ENCODE measurements at regions not wholly inside any gene's neighbourhood (a gene's known extent, or its start where the extent isn't known, plus 50 kb on each side); places are given as distances from the start of the nearest gene placed in this dataset.

DNA sequence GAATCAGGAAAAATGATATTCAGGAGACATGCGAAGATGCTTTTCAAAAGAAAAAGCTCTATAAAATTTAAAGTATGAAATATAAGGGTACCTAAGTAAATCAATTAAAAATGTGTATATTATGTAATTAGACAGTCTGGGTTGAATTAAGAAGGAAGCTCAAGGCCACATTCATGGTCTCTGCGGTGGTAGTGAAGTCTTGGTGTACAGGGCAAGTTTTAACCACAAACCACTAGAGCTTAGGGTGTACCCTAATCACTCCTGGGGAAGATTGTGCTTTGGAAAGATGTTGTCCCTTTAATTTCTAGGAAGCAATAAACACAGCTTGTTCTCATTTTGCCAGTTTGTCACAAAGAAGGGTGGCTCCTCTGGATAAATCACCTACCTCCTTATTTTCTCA lies 287.2 kb upstream of the ZNF608 start:
- TF ChIP-seq, protein P1, sequence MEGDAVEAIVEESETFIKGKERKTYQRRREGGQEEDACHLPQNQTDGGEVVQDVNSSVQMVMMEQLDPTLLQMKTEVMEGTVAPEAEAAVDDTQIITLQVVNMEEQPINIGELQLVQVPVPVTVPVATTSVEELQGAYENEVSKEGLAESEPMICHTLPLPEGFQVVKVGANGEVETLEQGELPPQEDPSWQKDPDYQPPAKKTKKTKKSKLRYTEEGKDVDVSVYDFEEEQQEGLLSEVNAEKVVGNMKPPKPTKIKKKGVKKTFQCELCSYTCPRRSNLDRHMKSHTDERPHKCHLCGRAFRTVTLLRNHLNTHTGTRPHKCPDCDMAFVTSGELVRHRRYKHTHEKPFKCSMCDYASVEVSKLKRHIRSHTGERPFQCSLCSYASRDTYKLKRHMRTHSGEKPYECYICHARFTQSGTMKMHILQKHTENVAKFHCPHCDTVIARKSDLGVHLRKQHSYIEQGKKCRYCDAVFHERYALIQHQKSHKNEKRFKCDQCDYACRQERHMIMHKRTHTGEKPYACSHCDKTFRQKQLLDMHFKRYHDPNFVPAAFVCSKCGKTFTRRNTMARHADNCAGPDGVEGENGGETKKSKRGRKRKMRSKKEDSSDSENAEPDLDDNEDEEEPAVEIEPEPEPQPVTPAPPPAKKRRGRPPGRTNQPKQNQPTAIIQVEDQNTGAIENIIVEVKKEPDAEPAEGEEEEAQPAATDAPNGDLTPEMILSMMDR (IDR thresholded peaks at IDR 0.05; ENCODE audit: low read depth, low read length, missing control alignments) = no peak
- no peak overlapping the region for H3K4me3 ChIP-seq (replicated peaks; ENCODE audit: low read depth, low read length)
- no peak for DNase-seq (ENCODE audit: extremely low read depth, low read depth)

DNA sequence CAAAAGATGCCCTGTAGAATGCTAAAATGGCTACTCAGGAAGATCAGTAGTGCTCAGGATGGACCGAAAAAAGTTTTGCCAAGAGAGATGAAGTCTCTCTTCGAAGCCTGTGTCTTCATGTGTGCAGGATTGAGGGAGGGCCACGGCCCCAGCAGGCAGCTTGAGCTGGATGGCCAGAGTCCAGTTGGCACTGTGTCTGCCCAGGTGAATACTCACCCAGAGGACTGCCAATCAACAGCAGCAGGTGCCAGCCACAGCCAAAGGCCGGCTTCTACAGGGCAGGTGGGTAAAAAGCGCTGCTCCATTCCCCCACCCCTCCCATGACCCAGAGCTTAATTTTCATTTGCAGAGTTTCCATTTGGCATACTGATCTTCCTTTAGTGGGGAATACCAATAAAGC lies 287.9 kb upstream of the ZNF608 start:
- no peak overlapping the region for H3K4me3 ChIP-seq (replicated peaks; ENCODE audit: low read depth, low read length)
- TF ChIP-seq, protein P1 (IDR thresholded peaks at IDR 0.05; ENCODE audit: low read depth, low read length, missing control alignments) = no peak
- DNase-seq (ENCODE audit: extremely low read depth, low read depth) = no peak

DNA sequence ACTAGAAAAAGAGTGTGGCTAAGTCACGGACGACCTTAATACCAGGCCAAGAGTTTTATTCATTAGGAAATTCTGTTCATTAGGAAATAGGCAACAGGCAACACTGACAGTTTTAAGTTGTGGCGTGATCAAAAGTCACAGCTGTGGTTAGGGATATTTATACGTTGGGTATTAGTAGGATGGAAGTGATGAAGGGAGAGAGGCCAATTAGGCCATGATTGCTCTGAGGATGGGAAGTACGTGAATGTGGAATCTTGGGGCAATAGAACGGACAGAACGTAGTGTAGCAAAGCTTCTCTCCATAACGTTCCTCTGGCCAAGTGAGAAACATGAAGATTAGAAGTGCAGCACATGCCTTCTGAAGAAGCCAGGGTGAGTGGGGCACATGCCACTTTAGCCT lies 290.1 kb upstream of the ZNF608 start:
- no peak for DNase-seq (ENCODE audit: extremely low read depth, low read depth)
- TF ChIP-seq, protein P1 (IDR thresholded peaks at IDR 0.05; ENCODE audit: low read depth, low read length, missing control alignments) = no peak
- H3K4me3 ChIP-seq (replicated peaks; ENCODE audit: low read depth, low read length) = no peak overlapping the region

DNA sequence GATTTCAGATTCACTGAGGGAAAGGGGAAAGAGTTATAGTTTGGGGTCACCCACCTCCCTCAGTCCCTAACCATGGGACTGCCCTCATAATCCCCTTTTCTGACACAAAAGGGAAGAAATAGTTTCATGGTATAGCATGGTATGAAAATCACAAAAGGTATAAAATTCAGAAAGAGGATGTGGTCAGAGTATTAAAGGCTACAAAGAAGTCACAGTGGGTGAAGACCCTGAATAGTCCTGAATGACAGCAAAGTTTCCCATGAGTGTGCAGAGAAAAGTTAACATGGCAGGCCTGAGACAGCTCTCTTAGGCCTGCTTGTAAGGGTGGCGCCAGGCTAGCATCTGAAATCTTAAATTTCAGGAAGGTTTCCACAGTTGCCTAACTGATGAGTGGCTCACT lies 290.6 kb upstream of the ZNF608 start:
- TF ChIP-seq, protein P1 (IDR thresholded peaks at IDR 0.05; ENCODE audit: low read depth, low read length, missing control alignments) = no peak
- no peak for DNase-seq (ENCODE audit: extremely low read depth, low read depth)
- H3K4me3 ChIP-seq (replicated peaks; ENCODE audit: low read depth, low read length) = no peak overlapping the region

DNA sequence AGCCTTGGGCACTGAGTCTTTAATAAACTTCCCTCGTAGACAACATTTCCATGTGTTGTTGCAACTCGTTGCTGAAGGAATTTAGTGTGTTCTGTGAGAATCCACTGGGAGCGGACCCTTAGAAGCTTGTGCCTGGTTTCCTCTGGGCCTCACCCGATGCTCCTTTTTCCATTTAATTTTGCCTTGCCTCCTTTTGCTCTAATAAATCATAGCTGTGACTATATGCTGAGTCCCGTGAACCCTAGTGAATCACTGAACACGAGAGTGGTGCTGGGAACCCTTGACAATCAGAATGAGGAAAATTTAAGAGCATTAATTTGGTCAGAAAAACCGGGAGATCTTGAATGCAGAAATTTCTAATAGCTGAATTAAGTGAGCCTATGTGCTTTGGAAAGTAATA lies 291.1 kb upstream of the ZNF608 start:
- H3K4me3 ChIP-seq (replicated peaks; ENCODE audit: low read depth, low read length) = no peak overlapping the region
- TF ChIP-seq, protein P1 (IDR thresholded peaks at IDR 0.05; ENCODE audit: low read depth, low read length, missing control alignments) = no peak
- DNase-seq (ENCODE audit: extremely low read depth, low read depth) = no peak

GRCh38 chr5:125038477-125038876 lies 292.0 kb upstream of the ZNF608 start:
- H3K4me3 ChIP-seq (replicated peaks; ENCODE audit: low read depth, low read length) = no peak overlapping the region
- DNase-seq (ENCODE audit: extremely low read depth, low read depth) = no peak
- TF ChIP-seq, protein P1 (IDR thresholded peaks at IDR 0.05; ENCODE audit: low read depth, low read length, missing control alignments) = no peak

GRCh38 chr5:125041798-125042197 lies 295.4 kb upstream of the ZNF608 start:
- TF ChIP-seq, protein P1 (IDR thresholded peaks at IDR 0.05; ENCODE audit: low read depth, low read length, missing control alignments) = no peak
- DNase-seq (ENCODE audit: extremely low read depth, low read depth) = no peak
- no peak overlapping the region for H3K4me3 ChIP-seq (replicated peaks; ENCODE audit: low read depth, low read length)
